ENCODE measurements at regions not wholly inside any gene's neighbourhood (a gene's known extent, or its start where the extent isn't known, plus 50 kb on each side); places are given as distances from the start of the nearest gene placed in this dataset.

GRCh38 chr6:23330632-23331031, 761.3 kb downstream of the HDGFL1 start:
- TF ChIP-seq CTCF (conservative IDR thresholded peaks at IDR 0.05) (no peak), EZH2 (IDR thresholded peaks at IDR 0.05; ENCODE audit: low read depth) (no peak)
